ENCODE measurements at regions not wholly inside any gene's neighbourhood (a gene's known extent, or its start where the extent isn't known, plus 50 kb on each side); places are given as distances from the start of the nearest gene placed in this dataset.

GRCh38 chr1:199322278-199322677 lies 683.4 kb downstream of the PTPRC start:
- TF ChIP-seq CTCF (IDR thresholded peaks at IDR 0.05; ENCODE audit: borderline replicate concordance, extremely low read depth, low read length, poor library complexity, severe bottlenecking) = no peak
- no peak for TF ChIP-seq EZH2 (IDR thresholded peaks at IDR 0.05; ENCODE audit: borderline replicate concordance, low read depth, low read length, severe bottlenecking)

Measured in DND-41 (cell line).